Thoracic aorta (tissue), 2 donors: ENCODE measurements at regions not wholly inside any gene's neighbourhood (a gene's known extent, or its start where the extent isn't known, plus 50 kb on each side); places are given as distances from the start of the nearest gene placed in this dataset.

Source experiments
- ATAC-seq: fragments of 150-250 bp; one replicate; pipeline ENCODE4 v1.8.0; 2017; ENCODE audit warnings: low read depth; ENCODE audit not compliant: insufficient number of reproducible peaks, low FRiP score
- DNase-seq: peaks from one replicate; pipeline ENCODE4 v3.0.0-alpha.2; 2020; ENCODE audit warnings: low spot score
- H3K27ac ChIP-seq, 2 donors: fragments of 200-600 bp; sonication (generic); 1 replicate in 1 of 2; 2 replicates in 1 of 2; pipeline ENCODE4 v1.5.1; 2016; ENCODE audit warnings: mild to moderate bottlenecking in 2 of 2, moderate library complexity in 2 of 2
- H3K27me3 ChIP-seq: fragments of 200-600 bp; sonication (generic); replicated peaks from 2 replicates; pipeline ENCODE4 v1.6.0; 2016; ENCODE audit warnings: mild to moderate bottlenecking; ENCODE audit not compliant: insufficient read depth
- H3K36me3 ChIP-seq: fragments of 200-600 bp; sonication (generic); one replicate; pipeline ENCODE4 v1.5.1; 2016
- H3K4me1 ChIP-seq, 2 donors: fragments of 200-600 bp; sonication (generic); 1 replicate in 1 of 2; 2 replicates in 1 of 2; pipeline versions ENCODE4 v1.5.1 to v1.6.0; 2016; ENCODE audit warnings: low read depth in 2 of 2, mild to moderate bottlenecking in 1 of 2; ENCODE audit not compliant: control insufficient read depth in 1 of 2
- H3K4me3 ChIP-seq: fragments of 200-600 bp; sonication (generic); 2 replicates; pipeline ENCODE4 v1.5.1; 2016; ENCODE audit warnings: mild to moderate bottlenecking
- H3K9me3 ChIP-seq: fragments of 200-600 bp; sonication (generic); 2 replicates; pipeline ENCODE4 v1.5.1; 2016
- TF ChIP-seq, protein P1 (sequence below): fragments of 200-600 bp; sonication (generic); IDR thresholded peaks from one replicate; pipeline ENCODE4 v1.5.1; 2019; ENCODE audit warnings: antibody characterized with exemption

GRCh38 chr6:1039746-1040145, 272.2 kb upstream of the FOXQ1 start:
- DNase-seq (no peak), ATAC-seq (no peak)
- Histone ChIP-seq H3K9me3 (no peaks in the 10 kb centered on the region), H3K36me3 (no peaks in the 10 kb centered on the region), H3K27me3 (no peaks in the 10 kb centered on the region), H3K4me1 (no peaks in the 10 kb centered on the region), H3K4me3 (no peak overlapping the region), H3K27ac (no peak overlapping the region)
- TF ChIP-seq, protein P1, sequence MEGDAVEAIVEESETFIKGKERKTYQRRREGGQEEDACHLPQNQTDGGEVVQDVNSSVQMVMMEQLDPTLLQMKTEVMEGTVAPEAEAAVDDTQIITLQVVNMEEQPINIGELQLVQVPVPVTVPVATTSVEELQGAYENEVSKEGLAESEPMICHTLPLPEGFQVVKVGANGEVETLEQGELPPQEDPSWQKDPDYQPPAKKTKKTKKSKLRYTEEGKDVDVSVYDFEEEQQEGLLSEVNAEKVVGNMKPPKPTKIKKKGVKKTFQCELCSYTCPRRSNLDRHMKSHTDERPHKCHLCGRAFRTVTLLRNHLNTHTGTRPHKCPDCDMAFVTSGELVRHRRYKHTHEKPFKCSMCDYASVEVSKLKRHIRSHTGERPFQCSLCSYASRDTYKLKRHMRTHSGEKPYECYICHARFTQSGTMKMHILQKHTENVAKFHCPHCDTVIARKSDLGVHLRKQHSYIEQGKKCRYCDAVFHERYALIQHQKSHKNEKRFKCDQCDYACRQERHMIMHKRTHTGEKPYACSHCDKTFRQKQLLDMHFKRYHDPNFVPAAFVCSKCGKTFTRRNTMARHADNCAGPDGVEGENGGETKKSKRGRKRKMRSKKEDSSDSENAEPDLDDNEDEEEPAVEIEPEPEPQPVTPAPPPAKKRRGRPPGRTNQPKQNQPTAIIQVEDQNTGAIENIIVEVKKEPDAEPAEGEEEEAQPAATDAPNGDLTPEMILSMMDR: no peak

GRCh38 chr6:1039191-1039590, 272.7 kb upstream of the FOXQ1 start:
- no peaks in the 10 kb centered on the region for H3K27me3 ChIP-seq
- no peak overlapping the region for H3K4me3 ChIP-seq
- H3K9me3 ChIP-seq: no peaks in the 10 kb centered on the region
- no peak for DNase-seq
- no peaks in the 10 kb centered on the region for H3K4me1 ChIP-seq
- H3K27ac ChIP-seq: no peak overlapping the region
- TF ChIP-seq, protein P1: no peak
- no peak for ATAC-seq
- no peaks in the 10 kb centered on the region for H3K36me3 ChIP-seq

DNA sequence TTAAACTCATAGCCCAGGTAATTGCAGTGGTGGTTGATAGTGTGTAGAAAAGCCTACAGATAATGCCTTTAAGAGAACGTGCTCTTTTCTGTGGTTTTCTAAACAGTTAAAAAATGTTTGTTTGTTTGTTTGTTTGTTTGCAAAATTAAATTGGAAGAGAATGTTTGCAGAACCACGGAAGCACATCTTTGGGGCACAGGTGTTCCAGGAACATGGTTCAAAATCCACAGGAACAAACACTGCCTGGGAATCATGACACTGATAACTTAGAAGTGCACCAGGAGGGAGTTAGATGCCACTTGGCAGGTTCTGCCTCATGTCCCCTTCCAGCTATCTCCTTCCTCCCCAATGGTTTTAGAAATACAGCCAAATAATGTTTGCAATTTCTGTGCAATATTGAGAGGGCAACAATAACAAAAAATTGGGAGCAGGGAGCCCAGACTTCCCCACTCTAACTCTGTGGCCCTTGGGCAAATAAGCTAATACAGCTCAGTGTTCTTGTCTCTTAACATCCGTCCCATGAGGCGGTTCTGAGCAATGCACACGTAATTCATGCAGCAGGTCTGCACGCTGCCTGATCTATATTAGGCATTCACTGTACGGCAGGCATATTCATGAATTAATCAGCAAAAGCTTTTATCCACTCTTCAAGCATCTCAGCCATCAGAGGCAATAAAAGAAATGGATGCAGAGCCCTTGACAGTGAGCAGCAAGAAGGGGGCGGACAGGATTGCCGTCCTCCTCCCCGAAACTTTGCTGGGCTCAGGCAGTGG, 274.3 kb upstream of the FOXQ1 start:
- no peak for ATAC-seq
- no peaks in the 10 kb centered on the region for H3K27me3 ChIP-seq

DNA sequence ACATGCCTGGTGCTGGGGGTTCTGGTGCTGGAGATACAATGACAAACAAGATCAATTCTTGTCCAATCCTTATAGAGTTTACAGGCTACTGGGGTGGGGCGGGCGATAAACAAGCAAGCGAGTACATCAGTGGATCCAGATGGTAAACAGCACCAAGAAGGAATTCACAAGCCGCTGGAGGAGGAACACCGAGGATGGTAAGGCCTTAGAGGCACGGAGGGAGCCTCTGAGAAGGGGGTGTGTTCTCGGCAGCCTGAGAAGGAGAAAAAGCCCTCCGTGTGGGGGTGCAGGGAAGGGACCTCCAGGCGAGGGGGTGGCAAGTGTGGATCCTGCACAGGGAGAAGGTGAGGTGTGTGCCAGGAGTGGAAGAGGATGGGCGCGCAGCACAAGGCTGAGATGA, 276.5 kb upstream of the FOXQ1 start:
- H3K36me3 ChIP-seq: no peaks in the 10 kb centered on the region
- no peaks in the 10 kb centered on the region for H3K4me1 ChIP-seq
- ATAC-seq (no peak), DNase-seq (no peak)
- no peak overlapping the region for H3K27ac ChIP-seq
- H3K4me3 ChIP-seq: no peak overlapping the region
- H3K27me3 ChIP-seq: no peaks in the 10 kb centered on the region
- TF ChIP-seq, protein P1: no peak
- no peaks in the 10 kb centered on the region for H3K9me3 ChIP-seq

More for the DNA sequence above, 274.3 kb upstream of the FOXQ1 start:
- no peaks in the 10 kb centered on the region for H3K36me3 ChIP-seq
- no peaks in the 10 kb centered on the region for H3K4me1 ChIP-seq
- TF ChIP-seq, protein P1: no peak
- H3K9me3 ChIP-seq: no peaks in the 10 kb centered on the region
- H3K4me3 ChIP-seq: no peak overlapping the region
- H3K27ac ChIP-seq: no peak overlapping the region
- no peak for DNase-seq

- no peaks in the 10 kb centered on the region for H3K36me3 ChIP-seq
- DNase-seq: no peak
- TF ChIP-seq, protein P1: no peak
- no peak overlapping the region for H3K4me3 ChIP-seq
- H3K4me1 ChIP-seq: no peaks in the 10 kb centered on the region
- H3K9me3 ChIP-seq: no peaks in the 10 kb centered on the region
- no peak for ATAC-seq
- H3K27ac ChIP-seq: no peak overlapping the region
- H3K27me3 ChIP-seq: no peaks in the 10 kb centered on the region
Observed at GRCh38 chr6:1031720-1032119, 280.2 kb upstream of the FOXQ1 start.
